ENCODE measurements at regions not wholly inside any gene's neighbourhood (a gene's known extent, or its start where the extent isn't known, plus 50 kb on each side); places are given as distances from the start of the nearest gene placed in this dataset.

GRCh38 chr4:10298681-10299080 is 158.5 kb downstream of the ZNF518B start:
- Histone ChIP-seq H2AFZ (ENCODE audit: low read length) (no peak overlapping the region), H4K20me1 (ENCODE audit: control insufficient read depth, insufficient read depth, insufficient read length) (no peaks in the 10 kb centered on the region), H4K8ac (replicated peaks; ENCODE audit: insufficient read length, low read depth, low read length) (no peak overlapping the region), H2BK12ac (ENCODE audit: insufficient read length, low read depth, low read length) (no peak overlapping the region), H2BK20ac (ENCODE audit: low read depth, low read length, poor library complexity, severe bottlenecking) (no peak overlapping the region), H2AK5ac (ENCODE audit: insufficient read length, low read length) (no peak overlapping the region), H2BK120ac (ENCODE audit: low read depth, low read length, poor library complexity, severe bottlenecking) (no peak overlapping the region), H3K56ac (ENCODE audit: insufficient read length, low read depth, low read length) (no peak overlapping the region), H3K14ac (ENCODE audit: insufficient read depth, low read length) (no peak overlapping the region), H3K4me1 (ENCODE audit: insufficient read depth, low read length) (peaks cover 9% of the 10 kb centered on the region), H3K27ac (ENCODE audit: insufficient read length, low read depth, low read length) (no peak overlapping the region), H3K4me2 (ENCODE audit: insufficient read depth, insufficient read length, low read length) (no peak overlapping the region), H3K79me2 (ENCODE audit: insufficient read depth, low read length) (no peaks in the 10 kb centered on the region), H3K18ac (ENCODE audit: insufficient read length, low read depth, low read length) (no peak overlapping the region), H3K79me1 (ENCODE audit: insufficient read depth, low read depth, low read length, poor library complexity, severe bottlenecking) (no peaks in the 10 kb centered on the region), H3K9ac (ENCODE audit: extremely low read depth, insufficient read length, low read length) (no peak overlapping the region), H4K5ac (ENCODE audit: insufficient read length, low read depth, low read length) (no peak overlapping the region), H3K4ac (ENCODE audit: low read depth, low read length) (no peak overlapping the region), H4K91ac (ENCODE audit: insufficient read length, low read depth, low read length) (no peak overlapping the region), H3K27me3 (ENCODE audit: insufficient read depth, low read length) (no peaks in the 10 kb centered on the region), H2BK15ac (ENCODE audit: low read depth, low read length) (no peak overlapping the region), H3K23ac (ENCODE audit: insufficient read length, low read depth, low read length) (no peak overlapping the region), H3K9me3 (ENCODE audit: control insufficient read depth, low read depth, low read length) (no peaks in the 10 kb centered on the region), H3T11ph (ENCODE audit: low read length) (no peak overlapping the region), H3K23me2 (ENCODE audit: insufficient read length, low read depth, low read length, poor library complexity, severe bottlenecking) (no peaks in the 10 kb centered on the region), H2BK5ac (ENCODE audit: insufficient read length, low read length) (no peak overlapping the region)
- H3K27me3 Mint-ChIP-seq (ENCODE audit: low read depth): no peaks in the 10 kb centered on the region; the same call in 1 of the 2 replicates
- peaks cover 47 to 56% of the 10 kb centered on the region in 2 experiments for H3K4me1 Mint-ChIP-seq
- H3K4me3 Mint-ChIP-seq: no peak overlapping the region
- no CpG with 5 or more reads among the region's 3 CpGs for WGBS (ENCODE audit: extremely low coverage, insufficient read length, low lambda C conversion rate)
- H3K9me3 Mint-ChIP-seq: no peaks in the 10 kb centered on the region
- TF ChIP-seq CTCF (conservative IDR thresholded peaks at IDR 0.05): no peak
- H3K27ac Mint-ChIP-seq: no peak overlapping the region
- no peak for DNase-seq
- no peaks in the 10 kb centered on the region for H3K36me3 Mint-ChIP-seq (ENCODE audit: insufficient read depth in 1 of 3, low read depth in 3 of 3)
